Renal pelvis (tissue), 1 donor: ENCODE measurements at regions not wholly inside any gene's neighbourhood (a gene's known extent, or its start where the extent isn't known, plus 50 kb on each side); places are given as distances from the start of the nearest gene placed in this dataset.
"Not testable (repeated sequence)": the region's sequence is repeated elsewhere in the genome, so short reads cannot be mapped to it uniquely, and the experiment has no call there.

Source experiments
- DNase-seq: peaks from one replicate; pipeline ENCODE4 v3.0.0-alpha.2; 2013

DNA sequence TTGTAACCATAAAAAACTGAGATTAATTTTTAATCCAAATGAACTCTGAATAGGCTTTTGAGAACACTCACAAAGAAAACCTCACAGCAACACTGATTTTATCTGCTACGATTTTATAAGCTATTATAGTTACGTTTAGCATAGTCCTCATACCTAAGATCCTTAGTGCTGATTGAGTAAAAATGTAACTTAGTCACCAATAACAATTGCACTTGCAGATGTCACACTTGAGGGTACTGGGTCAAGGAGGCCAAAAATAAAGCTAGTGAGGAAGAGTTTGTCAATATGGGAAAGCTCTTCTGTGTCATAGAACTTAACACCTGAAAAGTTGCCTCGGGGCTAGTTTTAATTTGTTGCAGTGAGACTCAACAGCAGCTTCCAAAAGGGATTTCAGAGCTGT is 706.5 kb upstream of the FAM98A start:
- no peak for DNase-seq

DNA sequence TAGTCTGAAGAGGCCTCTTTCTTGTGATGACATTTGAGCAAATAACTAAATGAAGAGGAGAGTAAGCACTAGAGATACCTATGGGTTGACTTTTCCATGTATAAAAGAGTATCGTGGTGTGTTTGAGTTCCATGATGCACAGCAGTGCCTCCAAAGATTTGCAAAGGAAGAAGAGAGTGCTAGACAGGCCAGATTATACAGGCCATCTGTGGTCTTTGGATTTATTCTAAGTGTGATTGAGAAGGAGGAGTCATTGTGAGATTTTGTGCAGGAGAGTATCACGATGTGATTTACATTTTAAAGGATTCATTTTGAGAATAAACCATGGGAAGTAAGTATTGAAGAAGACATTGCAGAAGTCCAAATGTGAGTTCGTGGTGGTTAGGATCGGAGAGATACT is 695.9 kb upstream of the FAM98A start:
- no peak for DNase-seq

DNA sequence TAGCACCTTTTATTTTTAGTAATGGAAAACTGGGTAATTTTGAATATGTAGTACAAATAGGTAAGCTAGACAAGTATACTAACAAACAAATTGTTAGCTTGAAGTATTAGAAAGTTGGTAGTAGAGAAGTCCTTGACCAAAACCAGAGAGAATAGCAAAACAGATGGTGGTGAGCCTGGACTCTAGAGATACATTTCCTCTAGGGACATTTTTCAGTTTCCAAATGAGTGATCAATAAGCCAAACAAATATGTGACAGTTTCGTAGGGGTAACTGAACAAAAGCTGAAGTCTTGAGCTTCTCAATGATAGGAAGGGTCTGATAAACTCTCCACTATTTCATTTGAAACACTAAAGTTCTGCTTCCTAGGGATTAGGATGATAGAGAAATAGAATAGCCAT is 692.0 kb upstream of the FAM98A start:
- DNase-seq = no peak

DNA sequence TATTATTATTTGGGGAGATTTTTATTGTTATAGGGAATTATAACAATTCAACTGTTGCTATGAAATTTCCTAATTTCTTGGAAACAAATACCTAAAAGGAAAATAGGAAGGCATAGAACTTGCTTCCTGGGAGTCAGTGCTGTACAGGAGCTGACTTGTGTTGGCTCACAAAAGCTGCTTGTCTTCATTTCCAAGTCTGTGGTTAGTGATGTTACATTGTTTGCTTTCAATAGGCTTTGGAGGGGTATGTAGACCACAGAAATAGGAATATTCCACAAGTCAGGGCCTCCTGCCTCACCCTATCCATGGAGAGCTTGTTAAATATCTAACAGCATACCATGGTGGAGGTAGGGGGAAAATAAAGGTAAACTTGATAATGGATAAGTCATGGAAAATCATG is 688.9 kb upstream of the FAM98A start:
- no peak for DNase-seq

DNA sequence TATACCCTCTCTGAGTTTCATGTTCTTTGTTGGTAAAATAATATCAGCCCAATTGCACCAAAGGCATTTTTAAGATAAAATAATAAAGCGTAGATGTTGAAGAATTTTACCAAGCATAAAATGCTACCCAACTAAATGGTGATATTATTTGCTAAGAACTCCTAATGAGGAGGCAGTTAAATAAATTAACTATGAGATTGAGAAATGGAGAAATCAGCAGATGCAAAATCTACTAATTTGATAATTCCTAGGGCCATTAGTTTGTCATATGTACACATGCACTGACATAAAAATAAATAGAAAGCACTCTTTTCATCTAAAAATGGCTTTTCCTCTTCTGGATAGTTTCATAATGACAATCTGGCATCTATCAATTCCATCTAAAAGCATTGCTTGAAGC is 681.5 kb upstream of the FAM98A start:
- no peak for DNase-seq

DNA sequence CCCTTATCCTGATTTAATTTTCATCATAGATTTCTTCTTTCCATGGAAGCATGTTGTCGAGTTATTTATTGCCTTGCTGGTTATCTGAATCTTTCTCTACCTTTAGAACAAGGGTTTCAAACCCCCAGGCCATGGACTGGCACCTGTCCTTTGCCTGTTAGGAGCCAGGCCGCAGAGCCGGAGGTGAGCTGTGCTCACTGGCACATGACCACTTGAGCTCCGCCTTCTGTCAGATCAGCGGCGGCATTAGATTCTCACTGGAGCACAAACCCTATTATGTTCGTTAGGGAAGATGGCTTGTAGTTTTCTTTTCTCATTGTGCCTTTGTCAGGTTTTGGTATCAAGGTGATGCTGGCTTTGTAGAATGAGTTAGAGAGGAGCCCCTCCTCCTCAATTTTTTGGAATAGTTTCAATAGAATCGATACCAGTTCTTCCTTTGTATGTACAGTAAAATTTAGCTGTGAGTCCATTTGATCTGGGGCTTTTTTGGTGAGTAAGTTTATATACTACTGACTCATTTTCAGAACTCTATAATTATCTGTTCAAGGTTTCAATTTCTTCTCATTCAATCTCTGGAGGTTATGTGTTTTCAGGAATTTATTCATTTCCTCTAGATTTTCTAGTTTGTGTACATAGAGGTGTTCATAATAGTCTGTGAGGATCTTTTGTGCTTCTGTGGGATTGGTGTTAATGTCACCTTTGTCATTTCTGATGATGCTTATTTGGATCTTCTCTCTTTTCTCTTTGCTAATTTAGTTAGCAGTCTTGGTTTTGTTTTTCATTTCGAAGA is 668.0 kb upstream of the FAM98A start:
- no peak for DNase-seq

DNA sequence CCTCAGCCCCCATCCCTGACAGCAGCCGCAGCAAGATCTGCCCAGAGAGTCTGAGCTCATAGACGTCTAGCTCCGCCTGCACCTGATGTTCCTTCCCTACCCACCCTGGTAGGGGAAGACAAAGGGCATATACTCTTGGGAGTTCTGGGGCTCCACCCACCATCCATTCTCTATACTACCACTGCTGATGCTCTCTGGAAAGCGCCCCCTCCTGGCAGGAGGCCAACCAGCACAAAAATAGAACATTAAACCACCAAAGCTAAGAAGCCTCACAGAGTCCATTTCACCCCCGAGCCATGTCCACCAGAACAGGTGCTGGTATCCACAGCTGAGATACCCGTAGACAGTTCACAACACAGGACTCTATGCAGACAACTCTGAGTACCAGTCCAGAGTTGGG is 662.6 kb upstream of the FAM98A start:
- DNase-seq = no peak

DNA sequence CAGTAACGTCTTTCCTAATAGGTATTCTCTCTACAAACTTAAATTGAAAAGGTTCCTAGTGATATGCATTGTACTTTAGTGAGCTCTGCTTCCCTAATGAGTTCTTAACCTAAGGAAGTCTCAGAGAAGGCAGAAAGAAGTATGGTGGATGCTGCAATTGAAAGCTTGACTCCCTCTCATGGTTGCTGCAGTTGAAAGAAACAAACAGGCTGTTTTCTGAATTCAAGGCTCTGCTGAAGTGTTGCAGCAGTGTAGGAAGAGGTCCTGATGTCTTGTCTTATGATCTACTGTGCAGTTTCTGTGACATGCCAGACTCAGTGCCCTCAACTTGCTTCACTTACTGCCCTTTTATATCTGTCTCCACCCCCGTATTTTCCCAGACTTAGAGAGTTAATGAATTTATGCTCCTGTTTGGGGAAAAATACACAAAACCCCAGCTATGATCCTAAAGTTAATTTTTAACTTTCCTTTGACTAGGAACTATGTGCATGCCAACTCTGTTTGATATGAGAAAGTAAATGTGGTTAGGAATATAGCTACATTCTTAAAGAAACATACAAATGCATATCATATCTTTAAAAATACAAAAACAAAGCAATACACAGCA is 655.3 kb upstream of the FAM98A start:
- no peak for DNase-seq

DNA sequence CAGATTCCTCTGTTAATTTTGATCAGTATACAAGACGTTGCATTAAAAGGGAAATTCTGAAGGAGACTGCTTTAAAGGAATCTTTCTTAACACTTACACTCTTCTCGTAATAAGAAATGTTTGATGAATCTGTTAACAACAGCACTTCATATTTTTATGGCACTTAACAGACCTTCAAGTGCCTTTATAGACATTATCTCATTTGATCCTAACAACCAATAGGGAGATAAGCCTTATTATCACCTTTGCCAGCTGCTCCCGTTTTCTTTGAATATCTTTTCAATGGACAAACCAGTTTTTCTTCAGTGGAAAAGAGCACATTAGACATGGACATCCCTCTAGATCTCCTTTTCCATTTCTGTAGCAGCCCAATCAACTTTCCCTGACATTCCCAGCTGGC is 653.0 kb upstream of the FAM98A start:
- no peak for DNase-seq

DNA sequence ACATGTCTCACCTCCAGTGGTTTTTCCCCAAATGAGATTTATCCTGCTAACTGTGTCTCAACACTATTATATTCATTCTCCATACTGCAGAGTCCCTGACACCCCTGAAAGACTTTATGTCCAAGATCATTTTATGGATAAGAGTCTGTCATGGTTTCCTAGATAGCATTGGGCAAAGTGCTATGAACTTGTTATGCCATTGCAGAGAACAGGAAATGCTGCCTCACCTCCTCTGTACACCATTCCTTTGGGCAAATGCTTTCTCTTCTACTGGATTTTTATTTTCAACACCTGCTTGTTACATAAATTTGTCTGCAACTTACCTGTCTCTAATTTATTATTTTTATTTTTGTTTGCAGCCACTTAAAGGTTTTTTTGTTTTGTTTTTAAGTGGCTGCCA is 652.5 kb upstream of the FAM98A start:
- no peak for DNase-seq

DNA sequence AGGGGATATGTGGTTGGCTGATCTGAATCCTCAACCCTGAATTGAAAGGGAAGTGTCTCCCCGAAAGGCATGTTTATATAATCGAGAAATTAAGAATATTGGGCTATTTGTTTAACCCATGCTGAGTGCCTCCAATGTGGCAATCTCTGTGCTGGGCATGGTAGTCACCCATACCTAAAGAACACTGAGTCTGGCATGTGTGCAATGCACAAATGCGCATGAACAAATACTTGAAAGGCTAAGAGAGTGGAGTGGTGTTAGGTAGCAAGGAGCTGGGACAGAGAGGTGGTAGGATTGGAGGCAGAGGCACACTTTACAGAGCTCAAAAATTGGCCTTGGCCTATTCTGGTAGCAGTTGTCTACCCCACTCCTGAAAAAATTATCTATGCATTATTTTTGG is 645.1 kb upstream of the FAM98A start:
- DNase-seq = no peak

DNA sequence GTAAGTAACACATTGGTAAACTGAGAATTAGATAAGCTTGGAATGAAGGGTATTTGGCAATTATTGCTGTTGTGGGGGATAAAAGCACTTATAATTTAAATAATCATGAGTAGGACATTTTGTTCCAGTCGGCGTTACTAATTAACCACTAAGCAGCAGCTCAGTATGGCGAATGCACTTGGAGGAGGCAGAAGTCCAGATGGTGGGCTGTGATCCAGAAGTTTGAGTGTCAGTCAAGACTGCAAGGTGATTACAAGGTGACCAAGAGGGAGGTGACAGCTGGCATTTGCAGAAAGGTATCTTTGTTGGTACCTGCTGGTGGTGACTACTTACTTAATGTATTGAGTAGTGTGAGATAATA is 643.6 kb upstream of the FAM98A start:
- DNase-seq = peak; percentile 47

DNA sequence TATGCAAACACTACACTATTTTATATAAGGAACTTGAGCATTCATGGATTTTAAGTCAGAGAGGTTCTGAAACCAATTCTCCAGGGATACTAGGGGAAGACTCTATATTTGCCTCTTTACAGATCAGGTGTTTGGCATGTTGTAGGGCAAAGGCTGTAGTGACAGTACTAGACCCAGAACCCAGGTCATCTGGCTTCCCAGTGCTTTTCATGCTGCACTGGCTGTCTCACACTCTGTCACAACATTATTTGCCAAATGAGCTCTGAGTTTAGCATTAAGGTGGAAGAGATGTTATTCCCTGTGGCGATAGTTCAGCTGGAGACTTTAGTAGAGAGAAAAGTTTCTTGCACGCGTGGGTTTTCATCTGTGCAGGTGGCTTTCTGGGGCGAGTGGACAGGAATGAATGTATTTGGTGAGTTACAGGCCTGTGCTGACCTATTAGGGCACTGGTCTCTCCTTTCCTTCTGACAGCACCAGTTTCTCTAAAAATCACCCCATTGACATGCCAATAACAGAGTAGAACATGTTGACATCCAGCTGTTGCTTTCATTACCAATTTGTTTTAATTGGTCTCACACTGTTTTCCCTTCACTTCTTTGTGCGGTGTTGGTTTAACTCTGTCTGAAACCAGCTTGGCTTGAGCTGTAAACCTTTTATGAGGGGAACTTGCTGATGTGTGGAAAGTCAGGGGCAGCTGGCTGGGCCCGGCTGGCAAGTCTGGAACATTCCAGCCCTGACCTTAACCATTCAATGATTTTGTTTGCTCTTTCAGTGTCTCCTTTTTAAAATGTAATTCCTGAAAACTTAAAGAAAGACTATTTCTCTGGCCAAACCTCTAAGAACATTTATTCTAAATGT is 643.0 kb upstream of the FAM98A start:
- DNase-seq = peak; percentile 52

DNA sequence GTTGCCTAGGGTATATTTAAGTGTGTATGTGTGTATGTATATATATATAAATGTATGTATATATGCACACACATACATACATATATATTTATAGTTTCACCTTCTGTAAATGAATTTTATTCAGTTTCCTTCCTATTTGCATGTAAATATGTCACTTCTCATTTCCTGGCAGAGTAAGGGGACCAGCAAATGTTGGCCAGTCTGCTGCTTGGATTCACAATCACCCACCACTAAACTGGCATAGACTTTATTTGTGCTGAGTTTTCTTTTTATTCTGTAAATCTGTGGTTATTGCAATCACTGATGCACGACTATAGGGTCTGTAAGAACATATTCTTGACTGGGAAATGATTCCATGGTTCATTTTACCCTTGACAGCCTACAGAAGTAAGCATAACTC is 640.4 kb upstream of the FAM98A start:
- no peak for DNase-seq

DNA sequence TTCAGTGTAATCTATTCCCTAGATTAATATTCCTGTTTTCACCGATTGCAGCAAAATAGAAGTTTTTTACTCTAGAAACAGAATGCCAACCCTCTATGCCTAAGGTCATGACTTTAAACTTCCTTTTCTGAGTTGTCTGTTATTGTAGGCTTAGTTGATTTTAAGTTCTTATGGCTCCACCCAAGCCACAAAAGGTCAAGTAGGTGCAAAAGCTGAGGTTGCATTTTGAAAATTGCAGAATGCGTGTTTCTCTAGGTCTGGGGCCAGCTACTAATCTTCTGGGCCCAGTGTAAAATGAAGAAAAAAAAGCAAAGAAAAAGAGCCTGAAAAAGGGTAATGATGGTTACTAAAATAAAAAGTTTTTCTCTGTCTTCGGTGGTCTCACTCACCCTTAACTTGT is 635.7 kb upstream of the FAM98A start:
- no peak for DNase-seq

DNA sequence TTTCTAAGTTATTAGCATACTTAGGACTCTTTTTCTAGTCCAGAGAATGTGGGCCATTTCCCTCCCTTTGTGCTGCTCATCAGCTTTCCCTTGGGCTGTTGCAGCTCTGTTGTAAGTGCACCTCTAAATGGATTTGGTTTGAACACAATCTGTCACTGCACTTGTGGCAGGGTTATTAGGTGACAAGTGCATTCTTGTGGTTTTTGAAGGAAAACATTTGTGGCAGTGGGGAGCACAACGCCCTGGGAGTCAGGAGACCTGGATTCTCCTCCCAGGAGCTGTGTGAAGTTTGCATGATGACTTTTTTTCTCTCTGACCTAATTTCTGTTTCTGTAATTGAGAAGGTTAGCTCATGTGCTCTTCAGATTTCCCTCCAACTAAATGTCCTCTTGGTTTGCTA is 630.9 kb upstream of the FAM98A start:
- no peak for DNase-seq

DNA sequence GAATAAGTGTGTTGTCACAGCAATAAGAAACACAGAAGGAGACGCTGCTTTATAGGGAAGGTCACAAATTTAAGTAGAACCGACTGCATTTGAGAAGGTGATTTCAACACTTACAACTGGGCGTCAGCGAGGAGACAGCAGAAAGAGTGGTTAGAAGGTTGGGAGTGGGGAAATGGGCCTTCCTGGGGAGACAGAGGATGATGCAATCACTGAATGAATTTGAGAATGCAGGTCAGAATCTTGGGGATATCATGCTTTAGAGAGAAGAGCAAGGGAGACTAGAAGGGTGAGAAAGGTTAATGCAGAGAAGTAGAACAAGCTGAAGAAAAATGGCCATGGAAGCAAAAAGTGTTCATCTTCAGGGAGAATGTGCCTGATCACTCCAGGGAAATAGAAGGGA is 616.1 kb upstream of the FAM98A start:
- no peak for DNase-seq

DNA sequence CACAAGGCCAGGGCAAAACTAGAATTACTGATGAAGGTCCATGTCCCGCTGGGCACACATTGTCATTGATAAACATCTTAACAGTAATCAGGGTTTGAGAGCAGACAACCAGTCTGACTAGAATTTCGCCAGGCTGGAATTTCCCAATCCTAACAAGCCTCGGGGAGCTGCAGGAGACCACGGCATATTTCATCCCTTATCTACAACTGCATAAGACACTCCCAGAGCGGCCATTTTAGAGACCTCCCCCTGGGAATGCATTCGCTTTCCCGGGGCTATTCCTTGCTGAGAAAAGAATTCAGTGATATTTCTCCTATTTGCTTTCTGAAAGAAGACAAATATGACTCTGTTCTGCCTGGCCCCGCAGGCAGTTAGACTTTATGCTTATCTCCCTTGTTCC is 611.3 kb upstream of the FAM98A start:
- not testable (repeated sequence) for DNase-seq

DNA sequence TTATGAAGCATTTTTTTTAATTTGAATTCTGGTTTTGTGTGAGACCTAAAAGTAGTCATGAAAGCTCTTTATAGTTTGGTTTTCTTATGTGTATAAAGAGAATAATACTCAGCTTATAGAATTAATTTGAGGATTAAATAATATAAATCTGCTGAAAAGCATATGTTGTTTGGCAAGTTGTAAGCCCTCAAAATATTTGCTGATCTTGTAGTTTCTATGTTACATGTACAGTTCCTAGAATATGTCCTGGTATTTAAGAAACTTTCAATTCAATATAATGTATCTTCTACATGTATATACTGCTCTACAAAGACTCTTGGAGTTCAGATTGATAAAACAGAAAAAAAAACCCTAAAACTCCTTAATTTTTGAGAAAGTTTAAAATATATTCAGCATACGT is 605.5 kb upstream of the FAM98A start:
- DNase-seq = no peak

DNA sequence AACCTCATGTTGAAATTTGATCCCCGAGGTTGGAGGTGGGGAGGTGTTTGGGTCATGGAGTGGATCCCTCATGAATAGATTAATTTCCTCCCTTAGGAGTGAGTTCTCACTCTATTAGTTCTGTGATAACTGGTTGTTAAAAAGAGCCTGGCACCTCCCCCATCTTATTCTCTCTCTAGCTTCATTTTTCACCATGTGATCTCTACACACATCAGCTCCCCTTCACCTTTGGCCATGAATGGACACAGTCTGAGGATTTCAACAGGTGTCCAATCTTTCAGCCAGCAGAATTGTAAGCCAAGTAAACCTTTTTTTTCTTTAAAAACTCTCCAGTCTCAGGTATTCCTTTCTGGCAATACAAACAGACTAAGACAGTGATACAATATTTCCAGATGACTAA is 602.0 kb upstream of the FAM98A start:
- DNase-seq = no peak

DNA sequence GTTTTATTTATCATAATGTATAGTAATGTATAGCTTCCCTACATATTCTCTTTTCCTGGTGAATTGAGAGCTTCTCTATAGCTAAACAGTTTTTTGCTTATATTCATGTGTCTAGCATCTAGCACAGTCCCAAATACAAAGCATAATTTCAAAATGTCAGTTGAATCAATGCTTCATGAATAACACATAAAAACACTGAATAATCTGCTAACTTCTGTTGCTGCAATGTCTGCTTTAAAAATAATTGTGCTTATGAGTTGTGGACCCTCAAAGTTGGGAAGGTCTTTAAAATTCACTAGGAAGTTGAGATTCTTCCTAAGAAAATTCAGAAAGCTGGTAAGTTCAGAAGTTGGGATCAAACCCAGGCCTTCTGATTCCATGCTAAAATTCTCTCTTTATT is 600.9 kb upstream of the FAM98A start:
- no peak for DNase-seq

DNA sequence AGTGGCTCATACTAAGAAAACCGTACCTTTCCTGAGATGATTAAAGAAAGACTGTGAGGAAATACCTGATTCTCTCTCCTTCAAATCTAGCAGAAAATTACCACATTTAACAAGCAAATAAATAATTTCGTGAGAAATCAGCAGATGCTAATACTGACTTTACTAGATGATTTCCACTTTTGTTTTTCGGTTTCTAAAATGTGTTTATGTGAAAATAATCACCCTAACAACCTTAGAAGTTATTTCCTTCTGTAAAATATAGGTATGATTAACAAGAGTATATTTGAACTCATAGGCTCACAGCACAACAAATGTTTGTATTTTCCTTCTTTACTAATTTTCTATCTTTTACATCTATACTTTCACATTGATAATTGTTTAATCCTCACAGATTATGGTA is 594.1 kb upstream of the FAM98A start:
- DNase-seq = no peak
